Medulla oblongata (tissue), 1 donor: ENCODE measurements at regions not wholly inside any gene's neighbourhood (a gene's known extent, or its start where the extent isn't known, plus 50 kb on each side); places are given as distances from the start of the nearest gene placed in this dataset.
"Not testable (repeated sequence)": the region's sequence is repeated elsewhere in the genome, so short reads cannot be mapped to it uniquely, and the experiment has no call there.

Experiments used
- DNase-seq: peaks from one replicate; pipeline ENCODE4 v3.0.0-alpha.2; 2015; ENCODE audit errors: extremely low spot score

- DNase-seq: no peak
Measured at GRCh38 chr21:35402061-35402460, 353.0 kb upstream of the RUNX1 start.

- no peak for DNase-seq
Measured at GRCh38 chr21:35401476-35401875, 352.4 kb upstream of the RUNX1 start.

DNA sequence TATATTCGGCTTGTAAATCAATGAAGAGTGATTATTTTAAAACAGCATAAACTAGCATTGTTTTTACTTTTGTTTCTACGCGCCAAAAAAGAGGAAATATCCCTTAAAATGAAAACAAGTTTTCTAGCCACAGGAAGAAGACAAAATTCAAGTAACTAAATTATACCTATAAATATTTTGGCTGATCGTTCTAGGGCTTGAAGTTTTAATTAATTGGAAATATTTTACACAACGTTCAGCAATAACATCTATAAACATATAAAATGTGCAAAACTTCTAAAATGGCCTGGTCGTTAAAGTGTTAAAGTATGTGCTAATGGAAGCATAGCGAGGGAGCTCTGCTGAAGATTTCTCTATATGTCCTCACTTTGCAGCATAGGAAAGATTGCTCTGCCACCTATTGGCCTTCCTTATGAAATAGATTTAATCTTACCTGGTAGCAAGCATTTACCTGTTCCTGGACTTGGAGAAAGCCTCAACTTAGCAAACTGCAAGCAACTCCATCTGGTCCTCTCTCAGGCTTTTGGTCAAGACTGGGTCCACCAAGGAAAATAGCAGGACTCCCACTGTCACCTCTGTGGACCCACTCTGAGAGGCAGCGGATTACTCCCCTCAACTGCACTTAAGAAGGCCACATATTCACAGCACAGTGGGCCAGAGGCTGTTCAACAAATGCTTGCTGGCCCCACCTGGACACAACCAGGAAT lies 351.3 kb upstream of the RUNX1 start:
- DNase-seq: peak; percentile 56

GRCh38 chr21:35399706-35400105 lies 350.6 kb upstream of the RUNX1 start:
- DNase-seq: no peak

DNA sequence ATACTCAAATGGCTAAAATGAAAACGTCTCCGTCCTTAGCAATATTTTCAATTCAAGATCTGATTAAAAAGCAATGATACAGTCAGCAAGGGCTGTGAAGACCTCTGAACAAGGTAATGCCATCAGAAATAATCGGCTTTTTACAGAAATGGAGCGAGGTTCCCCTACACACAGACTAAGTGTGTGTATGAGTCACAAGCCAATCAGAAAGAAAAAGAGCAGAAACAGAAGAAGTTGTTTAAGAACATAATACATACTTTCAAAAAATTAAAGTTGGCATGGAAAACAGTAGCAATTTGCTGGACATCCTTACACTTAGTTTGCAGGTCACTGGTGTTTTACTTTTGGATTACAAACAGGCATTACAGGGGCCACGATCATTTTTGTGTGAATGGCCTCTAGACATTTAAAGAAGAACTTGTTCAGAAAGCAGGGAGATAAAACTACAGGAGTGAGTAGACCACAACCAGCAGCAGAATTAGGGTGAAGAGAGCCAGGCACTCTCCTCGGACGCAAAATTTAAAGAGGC lies 350.0 kb upstream of the RUNX1 start:
- DNase-seq: peak; percentile 3

DNA sequence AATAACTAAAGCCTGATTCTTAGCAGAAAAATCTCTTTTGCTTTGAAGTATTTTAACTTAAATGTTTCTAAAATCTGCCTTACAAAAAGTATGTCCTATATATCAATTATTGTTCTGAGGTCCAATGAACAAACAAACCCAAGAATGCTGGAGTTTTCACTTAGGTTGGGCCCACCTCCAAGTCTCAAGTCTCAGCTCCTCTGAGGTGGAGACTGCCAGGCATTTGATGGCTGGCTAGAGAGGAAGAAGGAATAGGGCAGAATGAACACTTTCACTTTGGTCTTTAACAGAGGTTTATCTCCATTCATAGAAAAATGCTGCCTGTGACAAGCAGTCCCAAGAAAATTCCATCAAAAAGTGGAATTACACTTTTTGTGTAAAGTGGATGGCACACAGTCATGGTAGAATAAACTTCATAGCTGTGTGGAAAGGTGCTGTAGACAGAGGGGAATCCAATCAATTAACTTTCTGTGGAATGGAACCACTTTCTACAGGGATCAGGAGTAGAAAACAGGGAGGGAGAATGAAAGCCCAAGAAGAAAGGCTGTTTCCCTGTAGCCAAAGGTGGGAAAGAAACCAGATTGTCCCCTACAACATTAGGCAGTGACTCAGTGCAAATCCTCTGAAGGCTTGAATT lies 349.4 kb upstream of the RUNX1 start:
- peak; percentile 23 for DNase-seq

DNA sequence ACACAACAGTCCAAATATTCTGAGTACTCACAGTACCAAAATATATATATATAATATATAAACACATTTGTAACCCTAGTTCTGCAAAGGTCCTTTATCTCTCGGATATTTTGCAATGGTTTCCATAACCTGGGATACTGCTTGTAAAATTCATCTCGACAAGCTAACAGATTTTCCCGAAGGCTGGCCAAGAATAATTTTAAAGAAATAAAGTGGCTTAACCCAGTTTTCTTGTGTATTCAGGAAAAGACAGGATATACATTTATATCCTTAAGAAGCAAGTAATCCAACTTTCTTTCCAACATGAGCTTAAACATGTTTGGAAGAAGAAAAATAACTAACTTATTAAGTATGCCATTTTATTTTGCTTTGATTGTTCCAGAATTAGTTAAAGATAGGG lies 348.7 kb upstream of the RUNX1 start:
- no peak for DNase-seq

- DNase-seq: no peak
Measured at GRCh38 chr21:35396655-35397054, 347.6 kb upstream of the RUNX1 start.

- no peak for DNase-seq
Measured at GRCh38 chr21:35395728-35396127, 346.6 kb upstream of the RUNX1 start.

DNA sequence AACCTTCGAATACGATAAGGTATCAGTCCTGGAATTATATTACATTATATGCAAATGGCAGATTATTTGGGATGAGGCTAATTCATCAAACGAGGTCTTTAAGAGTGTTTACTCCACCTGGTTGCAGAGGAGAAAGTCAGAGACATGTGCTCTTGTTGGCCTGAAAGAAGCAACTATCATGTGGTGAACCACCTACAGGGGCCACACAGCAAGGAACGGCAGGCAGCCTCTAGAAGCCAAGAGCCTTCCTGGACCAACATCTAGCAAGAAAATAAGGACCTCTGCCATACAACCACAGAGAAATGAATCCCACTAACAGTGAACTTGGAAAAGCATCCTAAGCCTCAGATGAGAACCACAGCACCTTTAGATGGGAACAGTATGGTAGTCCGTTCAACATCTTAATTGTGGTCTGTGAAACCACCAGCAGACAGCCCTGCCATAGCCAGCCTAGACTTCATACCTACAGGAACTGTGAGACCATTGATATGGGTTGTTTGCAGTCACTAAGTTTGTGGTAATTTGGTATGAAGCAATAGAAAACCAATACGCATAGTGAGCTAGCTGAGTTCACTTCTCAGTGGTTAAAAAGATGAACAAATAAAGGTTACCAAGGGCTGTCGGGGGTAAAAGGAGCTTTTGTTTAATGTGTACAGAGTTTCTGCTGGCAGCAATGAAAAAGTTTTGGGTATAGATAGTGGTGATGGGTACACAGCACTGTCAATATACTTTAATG lies 345.7 kb upstream of the RUNX1 start:
- DNase-seq: no peak

DNA sequence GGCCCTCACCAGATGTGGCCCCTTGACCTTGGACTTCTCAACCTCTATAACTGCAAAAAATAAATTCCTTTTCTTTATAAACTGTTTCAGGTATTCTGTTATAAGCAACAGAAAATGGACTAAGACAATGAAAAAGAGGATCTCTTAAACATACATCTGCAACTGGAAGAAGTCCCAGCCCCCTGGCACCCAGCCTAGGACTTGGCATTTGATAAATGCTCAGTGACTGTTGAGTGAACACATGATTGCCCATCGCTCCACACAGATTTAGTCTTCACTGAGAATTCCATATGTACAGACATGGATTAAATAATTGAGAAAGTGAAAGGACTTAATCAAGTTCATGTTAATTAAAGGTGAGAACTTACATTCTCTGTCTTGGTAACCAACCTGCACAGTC lies 344.9 kb upstream of the RUNX1 start:
- DNase-seq: no peak

DNA sequence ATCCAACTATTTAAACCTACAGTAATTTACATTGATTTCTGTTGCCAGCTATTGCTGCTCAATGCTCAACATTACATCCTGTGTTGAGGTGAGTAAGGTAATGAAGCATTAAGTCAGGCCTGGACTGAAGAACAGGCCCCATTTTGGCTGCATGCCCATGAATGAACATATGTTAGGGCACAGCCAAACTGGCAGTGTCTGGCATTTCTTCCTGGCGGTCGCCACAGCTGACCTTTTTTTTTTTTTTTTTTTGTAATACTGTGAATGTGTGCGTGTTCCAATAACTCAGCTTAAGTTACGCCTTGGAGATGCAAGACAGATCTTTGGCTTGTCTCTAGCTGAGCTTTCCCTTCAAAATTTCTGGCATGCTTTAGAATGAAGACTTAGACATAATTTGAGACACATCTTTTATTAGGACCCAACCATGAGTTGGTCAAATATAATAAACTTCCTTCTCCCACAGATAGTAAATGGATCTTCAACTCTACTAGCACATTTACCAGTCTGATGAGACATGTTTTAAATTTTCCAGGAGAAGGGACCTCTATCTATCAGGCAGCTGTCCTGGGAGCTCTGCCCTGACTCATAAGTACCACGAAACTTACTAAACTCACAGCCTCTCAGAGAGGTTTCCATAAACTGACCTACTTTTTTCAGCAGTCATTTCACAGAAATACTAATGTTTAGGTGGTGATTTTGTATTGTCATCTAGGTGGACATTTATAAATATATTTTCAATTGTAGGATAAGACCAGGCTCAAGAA lies 341.1 kb upstream of the RUNX1 start:
- DNase-seq: no peak

DNA sequence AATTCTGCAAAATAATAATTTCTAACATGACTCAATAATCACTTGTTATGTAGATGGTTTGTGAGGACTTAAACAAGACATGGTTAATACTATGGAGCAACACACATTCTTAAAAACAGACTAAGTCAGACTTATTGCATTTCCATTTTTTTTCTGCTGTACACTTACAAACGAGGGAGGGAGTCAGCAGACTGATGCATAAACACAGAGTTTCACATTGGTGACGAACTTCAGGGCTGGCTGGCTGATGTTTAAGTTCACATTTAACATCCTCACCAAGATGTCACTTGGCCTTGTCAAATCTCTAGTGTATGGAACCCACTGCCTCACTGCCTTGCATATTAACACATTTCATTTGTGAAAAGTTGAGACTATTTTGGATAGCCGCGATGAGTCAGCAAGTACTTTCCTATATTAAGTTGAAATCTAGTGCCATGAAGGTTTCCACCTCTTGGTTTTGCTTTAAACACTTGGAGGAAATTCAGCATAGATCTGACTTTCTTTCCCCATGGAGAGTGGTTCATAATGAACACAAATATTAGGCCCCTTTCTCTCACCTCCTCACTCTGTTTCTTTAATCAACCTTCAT lies 337.5 kb upstream of the RUNX1 start:
- DNase-seq: no peak

DNA sequence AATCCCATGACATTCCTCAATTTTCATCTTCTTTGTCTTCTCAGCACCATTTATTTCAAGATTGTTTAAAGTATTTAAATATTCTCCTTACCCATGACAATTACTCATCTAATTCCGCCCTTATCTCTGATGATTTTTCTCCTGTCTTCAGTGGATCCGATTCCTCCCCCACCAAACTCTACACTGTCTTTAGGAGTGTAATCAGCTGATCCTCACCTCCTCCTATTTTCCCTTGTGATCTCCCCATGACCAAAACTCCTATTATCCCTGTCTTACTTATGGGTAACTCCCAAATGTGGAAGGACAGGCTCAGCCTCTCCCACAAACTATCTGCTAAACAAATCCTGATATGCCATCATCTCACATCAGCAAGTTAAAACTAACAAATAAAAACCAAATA lies 335.3 kb upstream of the RUNX1 start:
- DNase-seq: no peak

DNA sequence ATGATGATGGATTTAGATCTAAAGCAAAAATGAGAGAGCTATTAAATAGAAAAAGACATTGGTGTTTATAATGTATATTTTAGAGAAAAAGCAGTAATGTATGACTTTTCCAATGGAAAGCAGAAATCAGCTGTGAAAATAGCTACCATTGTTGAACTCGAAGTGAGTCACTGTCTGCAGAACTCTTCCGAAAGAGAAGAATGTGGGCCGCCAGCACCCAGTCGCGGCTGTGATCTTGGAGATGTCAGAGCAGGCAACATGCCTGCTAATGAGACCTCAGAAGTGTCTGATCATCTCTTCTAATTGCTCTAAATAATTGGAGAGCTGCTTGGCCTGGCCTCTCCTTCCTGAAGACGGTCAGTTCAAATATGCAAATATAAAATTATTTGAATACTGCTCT lies 333.6 kb upstream of the RUNX1 start:
- no peak for DNase-seq

DNA sequence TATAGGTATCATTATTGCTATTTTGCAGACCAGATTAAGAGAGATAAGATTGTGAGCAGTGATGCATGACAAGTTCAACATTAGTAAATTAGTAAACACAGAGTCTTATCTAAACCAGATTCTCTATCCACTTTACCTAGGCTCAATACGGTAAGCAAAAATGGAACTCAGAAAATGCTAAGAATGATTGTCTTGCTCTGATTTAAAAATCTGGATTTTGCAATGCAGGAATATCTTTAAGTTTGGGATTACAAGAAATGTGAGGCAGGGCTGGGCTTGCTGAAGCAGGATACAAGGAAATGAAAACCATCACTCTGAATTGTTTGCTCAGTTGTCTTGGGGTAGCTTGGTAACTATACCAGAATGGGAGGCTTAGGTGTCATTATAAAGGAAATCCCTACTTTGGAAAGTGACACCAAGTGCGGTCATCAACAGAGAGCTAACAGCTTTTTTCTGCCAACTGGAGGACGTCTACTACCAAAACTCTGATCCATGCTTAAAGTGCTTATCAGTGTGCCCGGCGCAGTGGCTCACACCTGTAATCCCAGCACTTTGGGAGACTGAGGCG lies 332.7 kb upstream of the RUNX1 start:
- DNase-seq: no peak

GRCh38 chr21:35380304-35380703 lies 331.2 kb upstream of the RUNX1 start:
- not testable (repeated sequence) for DNase-seq

GRCh38 chr21:35378881-35379280 lies 329.8 kb upstream of the RUNX1 start:
- DNase-seq: no peak

DNA sequence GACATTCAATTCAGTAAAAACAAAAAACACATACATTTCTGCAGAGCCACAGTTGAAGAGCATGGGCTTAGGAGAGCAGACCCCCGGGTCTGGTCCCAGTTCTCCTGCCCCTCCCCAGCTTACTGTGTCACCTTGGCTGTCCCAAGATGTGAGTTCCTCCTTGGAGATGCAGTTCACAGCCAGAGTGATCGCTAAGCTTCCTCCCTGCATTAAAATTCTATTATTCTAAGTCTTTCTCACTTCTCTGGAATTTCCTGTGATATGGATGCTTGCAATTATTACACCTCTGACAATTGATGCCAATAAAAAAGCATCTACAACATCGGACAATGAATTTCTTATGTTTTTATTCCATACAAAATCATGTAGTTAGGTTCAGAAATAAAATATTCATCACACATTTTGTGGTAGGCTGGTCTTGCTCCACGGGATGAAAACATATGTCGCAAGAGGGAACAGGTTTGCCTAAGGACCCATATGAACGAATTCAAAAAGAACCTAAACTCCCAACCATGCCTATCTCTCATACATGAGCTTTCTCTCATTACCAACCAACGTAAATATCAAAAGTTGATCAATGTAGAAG lies 328.5 kb upstream of the RUNX1 start:
- no peak for DNase-seq

- DNase-seq: no peak
Measured at GRCh38 chr21:35376406-35377135, 327.5 kb upstream of the RUNX1 start.
